Caki2 (cell line): ENCODE measurements at regions not wholly inside any gene's neighbourhood (a gene's known extent, or its start where the extent isn't known, plus 50 kb on each side); places are given as distances from the start of the nearest gene placed in this dataset.

ENCODE experiments used
- DNase-seq: peaks from one replicate; pipeline ENCODE4 v3.0.0-alpha.2; 2015; ENCODE audit warnings: low read depth
- in situ Hi-C: cut with HindIII; loops from 2 replicates; pipeline ENCODE4 v1.10.0; 2016; ENCODE audit warnings: low sequenced_read_pairs, low pct_unique_long_range_greater_than_20kb, mixed read lengths

GRCh38 chr11:121961321-121961801, 154.7 kb downstream of the BLID start:
- in situ Hi-C loops, result no loop called here
- no peak for DNase-seq

- in situ Hi-C loops, result no loop called here
- no peak for DNase-seq
These were observed 157.1 kb downstream of the BLID start for GRCh38 chr11:121958971-121959325.

- in situ Hi-C loops, result no loop called here
- no peak for DNase-seq
These were observed 157.6 kb downstream of the BLID start for GRCh38 chr11:121958323-121958970.

GRCh38 chr11:121953122-121953521, 162.9 kb downstream of the BLID start:
- in situ Hi-C loops, result no loop called here
- no peak for DNase-seq

- in situ Hi-C loops, result no loop called here
These were observed 165.9 kb downstream of the BLID start for GRCh38 chr11:121950160-121950559.

GRCh38 chr11:121946514-121946913, 169.5 kb downstream of the BLID start:
- DNase-seq, result no peak
- in situ Hi-C loops, result no loop called here

More at GRCh38 chr11:121950160-121950559, 165.9 kb downstream of the BLID start:
- DNase-seq, result no peak

- in situ Hi-C loops, result no loop called here
- DNase-seq, result no peak
These were observed 171.3 kb downstream of the BLID start for GRCh38 chr11:121944556-121945230.

- DNase-seq, result no peak
- in situ Hi-C loops, result no loop called here
These were observed 177.9 kb downstream of the BLID start for GRCh38 chr11:121938076-121938475.

- in situ Hi-C loops, result no loop called here
- no peak for DNase-seq
These were observed 179.1 kb downstream of the BLID start for GRCh38 chr11:121936781-121937447.

- DNase-seq, result no peak
- in situ Hi-C loops, result no loop called here
These were observed 179.6 kb downstream of the BLID start for GRCh38 chr11:121936370-121936769.

GRCh38 chr11:121933694-121934093, 182.3 kb downstream of the BLID start:
- in situ Hi-C loops, result no loop called here

GRCh38 chr11:121933294-121933693, 182.7 kb downstream of the BLID start:
- in situ Hi-C loops, result no loop called here
- no peak for DNase-seq

More at GRCh38 chr11:121933694-121934093, 182.3 kb downstream of the BLID start:
- DNase-seq, result no peak

GRCh38 chr11:121932646-121933185, 183.3 kb downstream of the BLID start:
- no peak for DNase-seq
- in situ Hi-C loops, result no loop called here

GRCh38 chr11:121931748-121932352, 184.2 kb downstream of the BLID start:
- in situ Hi-C loops, result no loop called here
- no peak for DNase-seq

- in situ Hi-C loops, result no loop called here
- no peak for DNase-seq
These were observed 184.9 kb downstream of the BLID start for GRCh38 chr11:121931121-121931520.

- in situ Hi-C loops, result no loop called here
- peak; percentile 36 for DNase-seq
These were observed 185.7 kb downstream of the BLID start for GRCh38 chr11:121930004-121930965.

GRCh38 chr11:121929581-121929980, 186.4 kb downstream of the BLID start:
- in situ Hi-C loops, result no loop called here
- DNase-seq, result peak; percentile 10
